Dermis blood vessel endothelial cell (primary cell): ENCODE measurements at regions not wholly inside any gene's neighbourhood (a gene's known extent, or its start where the extent isn't known, plus 50 kb on each side); places are given as distances from the start of the nearest gene placed in this dataset.
"Not testable (repeated sequence)": the region's sequence is repeated elsewhere in the genome, so short reads cannot be mapped to it uniquely, and the experiment has no call there.

Experiments used
- DNase-seq: peaks from one replicate; pipeline ENCODE4 v3.0.0; 2010

- no peak for DNase-seq
These were observed 832.8 kb downstream of the FSCB start for GRCh38 chr14:43674273-43674672.

- DNase-seq: no peak
These were observed 835.2 kb downstream of the FSCB start for GRCh38 chr14:43671716-43672485.

GRCh38 chr14:43669355-43669754 is 837.7 kb downstream of the FSCB start:
- no peak for DNase-seq

GRCh38 chr14:43665570-43666267 is 841.4 kb downstream of the FSCB start:
- no peak for DNase-seq

GRCh38 chr14:43655194-43655593 is 851.9 kb downstream of the FSCB start:
- not testable (repeated sequence) for DNase-seq

- no peak for DNase-seq
These were observed 855.2 kb downstream of the FSCB start for GRCh38 chr14:43651896-43652295.

- no peak for DNase-seq
These were observed 855.8 kb downstream of the FSCB start for GRCh38 chr14:43651185-43651787.

- no peak for DNase-seq
These were observed 857.6 kb downstream of the FSCB start for GRCh38 chr14:43649508-43649907.

- no peak for DNase-seq
These were observed 859.8 kb downstream of the FSCB start for GRCh38 chr14:43647302-43647701.

GRCh38 chr14:43640718-43641267 is 866.3 kb downstream of the FSCB start:
- DNase-seq: no peak

- no peak for DNase-seq
These were observed 881.8 kb downstream of the FSCB start for GRCh38 chr14:43625294-43625693.

- DNase-seq: no peak
These were observed 885.8 kb downstream of the FSCB start for GRCh38 chr14:43621282-43621681.

- DNase-seq: no peak
These were observed 911.8 kb downstream of the FSCB start for GRCh38 chr14:43595096-43595772.

- DNase-seq: no peak
These were observed 915.3 kb downstream of the FSCB start for GRCh38 chr14:43591776-43592175.

GRCh38 chr14:43587183-43587582 is 919.9 kb downstream of the FSCB start:
- DNase-seq: no peak

GRCh38 chr14:43579671-43580070 is 927.4 kb downstream of the FSCB start:
- no peak for DNase-seq

- DNase-seq: no peak
These were observed 939.1 kb downstream of the FSCB start for GRCh38 chr14:43568022-43568421.

GRCh38 chr14:43548368-43548767 is 958.7 kb downstream of the FSCB start:
- DNase-seq: no peak

- DNase-seq: not testable (repeated sequence)
These were observed 959.5 kb downstream of the FSCB start for GRCh38 chr14:43547596-43547995.

- no peak for DNase-seq
These were observed 965.7 kb downstream of the FSCB start for GRCh38 chr14:43541356-43541755.

GRCh38 chr14:43540948-43541347 is 966.1 kb downstream of the FSCB start:
- DNase-seq: no peak

- DNase-seq: no peak
These were observed 967.9 kb downstream of the FSCB start for GRCh38 chr14:43539210-43539609.
